ENCODE measurements at regions not wholly inside any gene's neighbourhood (a gene's known extent, or its start where the extent isn't known, plus 50 kb on each side); places are given as distances from the start of the nearest gene placed in this dataset.
"Not testable (repeated sequence)": the region's sequence is repeated elsewhere in the genome, so short reads cannot be mapped to it uniquely, and the experiment has no call there.

DNA sequence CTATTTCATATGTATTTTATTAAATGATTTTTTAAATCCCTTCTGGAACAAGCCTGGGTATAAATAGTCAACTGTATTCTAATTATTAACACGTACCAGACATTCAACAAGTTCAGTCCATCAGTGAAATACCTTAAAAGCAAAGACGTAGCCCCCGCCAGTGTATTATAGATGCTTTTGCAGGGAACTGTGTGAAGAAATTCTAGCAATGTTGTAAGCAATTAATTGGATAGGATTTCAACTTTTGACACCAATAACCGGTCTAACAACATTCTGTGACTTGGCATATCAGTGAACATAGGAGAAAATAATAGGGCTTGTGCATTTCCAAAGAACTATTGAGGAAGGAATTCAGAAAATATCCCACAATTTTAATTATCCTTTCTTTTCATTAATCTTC lies 67.2 kb upstream of the TGFBR2 start:
- no peak for DNase-seq

DNA sequence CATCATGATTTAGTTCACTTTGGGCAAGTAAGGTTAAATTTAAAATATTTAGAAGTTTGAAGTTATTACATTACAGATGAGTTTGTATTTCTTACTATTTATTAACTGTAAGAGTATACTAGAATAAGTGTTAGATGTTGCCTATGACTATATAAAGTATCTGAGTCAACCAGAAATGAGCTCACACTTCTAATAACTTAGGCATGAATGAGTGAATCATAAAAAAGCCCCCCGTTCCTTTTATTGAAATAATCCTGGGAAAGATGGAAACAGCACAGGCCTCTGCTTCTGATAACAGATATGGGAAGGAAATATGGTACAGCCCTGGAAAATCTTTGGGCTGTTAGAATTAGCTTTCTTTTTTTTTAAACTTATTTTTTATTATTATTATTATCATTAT lies 66.6 kb upstream of the TGFBR2 start:
- DNase-seq, result no peak

GRCh38 chr3:30541156-30541555 lies 65.2 kb upstream of the TGFBR2 start:
- not testable (repeated sequence) for DNase-seq

DNA sequence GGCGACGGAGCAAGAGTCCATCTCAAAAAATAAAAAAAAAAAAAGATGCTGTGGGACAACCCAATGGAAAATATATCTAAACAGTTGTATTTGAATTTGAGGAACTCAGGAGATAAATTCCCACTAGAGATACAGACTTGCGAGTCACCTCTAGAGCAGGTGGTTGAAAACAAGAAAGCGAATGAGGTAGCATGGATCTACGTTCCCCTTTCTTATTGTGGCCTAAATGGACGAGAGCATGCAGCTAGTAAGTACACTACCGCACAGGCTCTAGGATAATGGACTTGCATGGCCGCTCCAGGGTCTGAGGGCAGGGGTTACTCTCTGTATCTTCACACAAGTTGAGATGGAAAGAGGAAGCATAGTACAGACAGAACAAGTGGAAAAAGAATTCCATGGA lies 63.5 kb upstream of the TGFBR2 start:
- no peak for DNase-seq

DNA sequence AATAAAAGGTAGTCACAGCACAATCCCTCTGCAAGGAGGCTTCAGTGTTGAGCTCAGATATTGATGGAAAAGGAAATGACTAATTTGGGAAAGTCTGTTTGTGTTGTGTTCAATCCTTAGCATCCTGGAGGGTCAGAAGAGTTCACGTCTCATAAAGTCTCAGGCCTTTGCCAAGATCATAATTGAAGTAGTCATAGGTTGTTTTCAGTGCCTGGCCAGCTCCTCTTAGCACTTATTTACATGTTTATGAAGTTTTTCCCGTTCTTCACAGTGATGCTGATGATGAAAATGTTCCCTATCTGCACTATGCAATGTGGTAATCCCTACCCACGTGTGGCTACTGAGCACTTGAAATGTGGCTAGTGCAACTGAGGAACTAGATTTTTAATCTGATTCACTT lies 61.6 kb upstream of the TGFBR2 start:
- DNase-seq, result no peak

GRCh38 chr3:30546934-30547333 lies 59.5 kb upstream of the TGFBR2 start:
- DNase-seq, result no peak

- DNase-seq, result no peak
Measured at GRCh38 chr3:30547716-30548115, 58.7 kb upstream of the TGFBR2 start.

DNA sequence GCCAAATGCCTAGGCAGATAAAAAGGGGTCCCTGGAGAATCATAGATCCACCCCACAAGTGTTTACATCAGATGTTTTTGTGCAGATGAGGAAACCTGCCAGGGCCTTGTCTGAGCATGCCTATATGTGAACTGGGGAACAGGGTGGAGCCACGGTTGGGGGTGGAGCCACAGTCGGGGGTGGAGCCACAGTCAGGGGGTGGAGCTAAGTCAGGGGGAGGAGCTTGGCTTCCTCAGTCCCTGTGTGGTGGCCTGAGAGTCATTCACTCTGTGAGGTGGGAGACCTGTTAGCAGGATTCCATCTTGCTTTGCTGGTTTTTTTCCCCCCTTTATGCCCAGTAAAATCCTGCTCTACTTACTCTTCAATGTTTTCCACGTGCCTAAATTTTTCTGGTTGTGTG lies 57.8 kb upstream of the TGFBR2 start:
- DNase-seq, result no peak

- DNase-seq, result no peak
Measured at GRCh38 chr3:30549600-30549999, 56.8 kb upstream of the TGFBR2 start.

- DNase-seq, result no peak
Measured at GRCh38 chr3:30550246-30550645, 56.2 kb upstream of the TGFBR2 start.

DNA sequence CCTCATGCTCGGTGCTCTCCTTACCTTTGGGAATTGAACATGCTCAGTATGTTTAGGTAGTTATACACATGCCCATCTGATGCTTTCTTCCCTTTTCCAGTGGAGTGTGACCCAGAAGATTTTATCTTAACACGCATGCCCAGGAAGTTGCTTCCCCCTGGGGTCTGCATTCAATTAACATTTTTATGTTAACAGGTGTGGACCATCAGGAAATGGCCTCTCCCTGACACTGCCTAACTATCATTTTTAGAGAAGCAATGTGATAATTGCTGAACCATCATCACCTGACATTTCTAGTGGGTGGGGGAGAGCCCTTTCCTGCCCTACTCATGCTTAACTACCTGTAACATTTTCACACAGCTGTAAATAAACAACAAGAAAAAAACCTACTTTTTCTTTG lies 55.1 kb upstream of the TGFBR2 start:
- DNase-seq, result no peak

GRCh38 chr3:30551927-30552326 lies 54.5 kb upstream of the TGFBR2 start:
- DNase-seq, result no peak

GRCh38 chr3:30553641-30554316 lies 52.6 kb upstream of the TGFBR2 start:
- DNase-seq, result no peak

DNA sequence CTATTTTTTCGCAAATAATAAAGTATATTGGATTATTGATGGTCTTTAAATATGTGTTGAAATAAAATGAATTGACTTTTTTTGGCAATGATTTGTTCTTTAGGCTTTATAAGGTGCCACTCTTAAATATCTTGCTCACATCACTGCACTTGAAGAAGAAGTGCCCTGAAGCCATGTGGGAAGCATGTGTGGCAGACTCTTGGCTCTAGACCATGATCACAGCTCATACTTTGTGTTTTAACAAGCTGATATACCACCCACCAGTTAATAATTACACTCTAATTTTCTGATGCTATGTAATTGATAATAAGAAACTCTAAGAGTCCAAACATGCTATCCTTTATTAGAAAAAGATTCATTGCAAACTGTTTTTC lies 52.1 kb upstream of the TGFBR2 start:
- DNase-seq, result no peak

GRCh38 chr3:30555968-30556367 lies 50.4 kb upstream of the TGFBR2 start:
- DNase-seq, result no peak

Data from NCI-H774 (cell line).